ENCODE measurements at regions not wholly inside any gene's neighbourhood (a gene's known extent, or its start where the extent isn't known, plus 50 kb on each side); places are given as distances from the start of the nearest gene placed in this dataset.

- ChIA-PET CTCF (no interaction called here), POLR2A (no interaction called here)
- no peak for TF ChIP-seq CTCF (IDR thresholded peaks at IDR 0.05; ENCODE audit: control extremely low read depth, extremely low read depth, low read depth, missing control alignments)
- no peak for DNase-seq (ENCODE audit: extremely low spot score)
Observed at GRCh38 chr1:232238009-232238408, 391.9 kb downstream of the SIPA1L2 start.

GRCh38 chr1:232227306-232227705, 402.6 kb downstream of the SIPA1L2 start:
- ChIA-PET CTCF (interaction anchor here (1.2 kb wide), 1 partner anchor 103 kb away, joined by 3 read pairs; no protein-coding TSS in a partner anchor), POLR2A (no interaction called here)
- DNase-seq (ENCODE audit: extremely low spot score), result no peak
- no peak for TF ChIP-seq CTCF (IDR thresholded peaks at IDR 0.05; ENCODE audit: control extremely low read depth, extremely low read depth, low read depth, missing control alignments)

DNA sequence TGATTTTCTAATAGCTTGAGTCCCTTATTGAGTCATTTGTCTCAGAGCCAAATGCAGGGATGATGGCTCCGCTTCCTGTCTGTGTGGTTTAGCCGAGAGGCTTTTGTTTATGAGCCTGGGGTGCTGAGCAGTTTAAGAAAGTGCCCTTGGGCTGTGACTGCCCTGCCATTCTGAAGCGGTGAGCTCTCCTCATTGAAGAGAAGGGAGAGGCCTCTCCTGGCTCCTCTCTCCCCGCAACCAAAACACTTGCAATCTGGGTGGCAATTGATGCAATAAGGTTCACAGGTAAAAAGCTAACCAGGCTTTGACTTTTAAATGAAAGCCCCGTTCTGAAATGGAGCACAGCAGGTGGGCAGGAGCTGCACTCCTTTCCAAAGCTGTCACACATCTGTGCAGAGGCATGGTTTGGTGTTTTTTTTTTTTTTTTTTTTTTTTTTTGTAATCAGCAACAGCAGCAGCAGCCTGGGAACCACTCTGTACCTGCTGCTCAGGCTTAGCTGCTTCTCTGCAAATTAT, 403.7 kb downstream of the SIPA1L2 start:
- ChIA-PET POLR2A (no interaction called here), CTCF (interaction anchor here (1.8 kb wide), 1 partner anchor 12 kb away, joined by 3 read pairs; no protein-coding TSS in a partner anchor)
- no peak for DNase-seq (ENCODE audit: extremely low spot score)
- no peak for TF ChIP-seq CTCF (IDR thresholded peaks at IDR 0.05; ENCODE audit: control extremely low read depth, extremely low read depth, low read depth, missing control alignments)

DNA sequence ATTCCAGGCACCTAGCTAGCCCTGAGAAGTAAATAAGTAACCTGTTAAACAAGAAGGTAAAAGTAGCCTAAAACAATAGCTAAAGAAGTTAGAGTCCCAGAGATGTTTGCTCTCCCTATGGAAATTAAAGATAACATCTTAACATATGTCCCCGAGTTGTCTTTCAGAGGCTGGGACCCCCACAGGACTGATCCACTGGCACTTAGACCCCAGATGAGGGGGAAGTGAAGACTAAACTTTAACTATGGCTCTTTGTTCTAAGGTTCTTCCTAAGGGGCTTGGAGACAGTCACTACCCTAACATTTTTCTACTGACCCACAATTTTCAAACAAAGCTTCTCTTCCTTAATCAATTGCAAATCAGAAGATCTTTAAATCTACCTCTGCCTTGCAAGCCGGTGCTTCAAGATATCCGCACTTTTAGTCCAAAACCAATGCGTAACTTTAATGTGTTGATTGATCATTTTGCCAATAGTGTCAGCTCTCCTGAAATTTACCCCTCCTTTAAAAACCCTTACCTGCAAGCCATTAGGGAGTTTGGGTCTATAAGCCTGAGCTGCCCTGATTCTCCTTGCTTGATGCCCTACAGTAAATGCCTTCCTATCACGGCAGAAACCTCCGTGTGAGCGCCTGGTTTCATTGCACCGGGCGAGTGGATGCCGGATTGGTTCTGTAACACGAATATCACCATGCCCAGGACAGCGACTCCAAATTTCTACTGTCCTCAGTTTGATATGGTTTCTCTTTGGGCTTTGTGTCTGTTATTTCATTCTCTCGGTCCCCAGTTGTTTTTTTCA, 404.4 kb downstream of the SIPA1L2 start:
- no peak for TF ChIP-seq CTCF (IDR thresholded peaks at IDR 0.05; ENCODE audit: control extremely low read depth, extremely low read depth, low read depth, missing control alignments)
- POLR2A ChIA-PET, result no interaction called here
- CTCF ChIA-PET, result interaction anchor here (1.8 kb wide), 1 partner anchor 11 kb away, joined by 3 read pairs; no protein-coding TSS in a partner anchor
- DNase-seq (ENCODE audit: extremely low spot score), result no peak

DNA sequence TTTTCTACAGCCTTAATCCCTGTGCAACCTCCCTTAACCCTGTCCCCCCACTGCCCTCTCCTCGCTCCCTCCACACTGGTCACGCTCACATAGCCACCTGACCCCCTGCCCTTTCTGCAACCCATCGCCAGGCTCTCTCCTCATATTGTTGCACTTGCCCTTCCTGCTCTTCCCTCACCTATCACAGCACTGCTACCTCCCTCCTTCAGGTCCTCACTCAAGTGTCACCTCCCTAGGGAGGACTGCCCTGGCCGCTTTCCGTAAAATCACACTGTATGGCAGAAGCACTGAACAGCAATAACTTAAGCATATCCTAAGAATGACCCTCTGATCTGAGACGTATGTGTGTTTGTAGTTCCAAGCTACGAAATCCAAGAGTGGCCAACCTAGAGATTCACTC, 406.0 kb downstream of the SIPA1L2 start:
- TF ChIP-seq CTCF (IDR thresholded peaks at IDR 0.05; ENCODE audit: control extremely low read depth, extremely low read depth, low read depth, missing control alignments), result no peak
- POLR2A ChIA-PET, result no interaction called here
- no peak for DNase-seq (ENCODE audit: extremely low spot score)
- CTCF ChIA-PET, result no interaction called here

GRCh38 chr1:232223183-232223708, 406.7 kb downstream of the SIPA1L2 start:
- ChIA-PET CTCF (no interaction called here), POLR2A (no interaction called here)
- no peak for TF ChIP-seq CTCF (IDR thresholded peaks at IDR 0.05; ENCODE audit: control extremely low read depth, extremely low read depth, low read depth, missing control alignments)
- no peak for DNase-seq (ENCODE audit: extremely low spot score)

All from GM10248 (cell line).